ENCODE measurements at regions not wholly inside any gene's neighbourhood (a gene's known extent, or its start where the extent isn't known, plus 50 kb on each side); places are given as distances from the start of the nearest gene placed in this dataset.
A peak's percentile ranks its signal among the peaks of the same experiment; 100 is the strongest.

- no peaks in the 10 kb centered on the region for H3K36me3 ChIP-seq (ENCODE audit: control insufficient read depth in 2 of 3, insufficient read depth in 3 of 3, low read length in 3 of 3)
- no peak for DNase-seq
- intact Hi-C loops (cut with DNase I) = no loop called here
- H3K27me3 ChIP-seq (ENCODE audit: control insufficient read depth, insufficient read depth, low read length) = no peaks in the 10 kb centered on the region
- no peak for TF ChIP-seq CTCF (IDR thresholded peaks at IDR 0.05; ENCODE audit: borderline replicate concordance, extremely low read depth, insufficient read depth)
- no peaks in the 10 kb centered on the region for H3K4me1 ChIP-seq (ENCODE audit: control insufficient read depth in 2 of 3, insufficient read depth in 2 of 3, low read depth in 1 of 3, low read length in 3 of 3)
- no peak overlapping the region for H3K4me3 ChIP-seq (ENCODE audit: low read length in 3 of 3)
- no peak for FAIRE-seq
- no peaks in the 10 kb centered on the region for H3K9me3 ChIP-seq (ENCODE audit: control insufficient read depth in 2 of 3, insufficient read depth in 1 of 3, low read length in 3 of 3)
- no peak overlapping the region for H3K9ac ChIP-seq (ENCODE audit: low read length in 3 of 3)
- H3K27ac ChIP-seq (ENCODE audit: low read depth in 2 of 2, low read length in 2 of 2) = no peak overlapping the region
Observed at GRCh38 chr20:54294094-54294493, 86.2 kb downstream of the PFDN4 start.

- FAIRE-seq = no peak
- Histone ChIP-seq H3K4me3 (ENCODE audit: low read length in 3 of 3) (no peak overlapping the region), H3K9me3 (ENCODE audit: control insufficient read depth in 2 of 3, insufficient read depth in 1 of 3, low read length in 3 of 3) (no peaks in the 10 kb centered on the region), H3K4me1 (ENCODE audit: control insufficient read depth in 2 of 3, insufficient read depth in 2 of 3, low read depth in 1 of 3, low read length in 3 of 3) (no peaks in the 10 kb centered on the region), H3K27me3 (ENCODE audit: control insufficient read depth, insufficient read depth, low read length) (no peaks in the 10 kb centered on the region), H3K36me3 (ENCODE audit: control insufficient read depth in 2 of 3, insufficient read depth in 3 of 3, low read length in 3 of 3) (no peaks in the 10 kb centered on the region), H3K27ac (ENCODE audit: low read depth in 2 of 2, low read length in 2 of 2) (no peak overlapping the region), H3K9ac (ENCODE audit: low read length in 3 of 3) (no peak overlapping the region)
- no peak for TF ChIP-seq CTCF (IDR thresholded peaks at IDR 0.05; ENCODE audit: borderline replicate concordance, extremely low read depth, insufficient read depth)
- intact Hi-C loops (cut with DNase I) = no loop called here
- DNase-seq = no peak
Observed at GRCh38 chr20:54295686-54296085, 87.8 kb downstream of the PFDN4 start.

- Histone ChIP-seq H3K4me3 (ENCODE audit: low read length in 3 of 3) (no peak overlapping the region), H3K9me3 (ENCODE audit: control insufficient read depth in 2 of 3, insufficient read depth in 1 of 3, low read length in 3 of 3) (no peaks in the 10 kb centered on the region), H3K9ac (ENCODE audit: low read length in 3 of 3) (no peak overlapping the region), H3K27me3 (ENCODE audit: control insufficient read depth, insufficient read depth, low read length) (no peaks in the 10 kb centered on the region), H3K27ac (ENCODE audit: low read depth in 2 of 2, low read length in 2 of 2) (no peak overlapping the region), H3K4me1 (ENCODE audit: control insufficient read depth in 2 of 3, insufficient read depth in 2 of 3, low read depth in 1 of 3, low read length in 3 of 3) (no peaks in the 10 kb centered on the region), H3K36me3 (ENCODE audit: control insufficient read depth in 2 of 3, insufficient read depth in 3 of 3, low read length in 3 of 3) (no peaks in the 10 kb centered on the region)
- DNase-seq (peak in 2 of 5 donors; percentile 37 to 84), FAIRE-seq (no peak)
- TF ChIP-seq CTCF (IDR thresholded peaks at IDR 0.05; ENCODE audit: borderline replicate concordance, extremely low read depth, insufficient read depth) = no peak
- intact Hi-C loops (cut with DNase I) = no loop called here
Observed at GRCh38 chr20:54305421-54305820, 97.5 kb downstream of the PFDN4 start.

- Histone ChIP-seq H3K9me3 (ENCODE audit: control insufficient read depth in 2 of 3, insufficient read depth in 1 of 3, low read length in 3 of 3) (no peaks in the 10 kb centered on the region), H3K27ac (ENCODE audit: low read depth in 2 of 2, low read length in 2 of 2) (no peak overlapping the region), H3K9ac (ENCODE audit: low read length in 3 of 3) (no peak overlapping the region), H3K36me3 (ENCODE audit: control insufficient read depth in 2 of 3, insufficient read depth in 3 of 3, low read length in 3 of 3) (no peaks in the 10 kb centered on the region), H3K4me3 (ENCODE audit: low read length in 3 of 3) (no peak overlapping the region), H3K4me1 (ENCODE audit: control insufficient read depth in 2 of 3, insufficient read depth in 2 of 3, low read depth in 1 of 3, low read length in 3 of 3) (no peaks in the 10 kb centered on the region), H3K27me3 (ENCODE audit: control insufficient read depth, insufficient read depth, low read length) (no peaks in the 10 kb centered on the region)
- no peak for TF ChIP-seq CTCF (IDR thresholded peaks at IDR 0.05; ENCODE audit: borderline replicate concordance, extremely low read depth, insufficient read depth)
- no peak for DNase-seq
- intact Hi-C loops (cut with DNase I) = no loop called here
- no peak for FAIRE-seq
Observed at GRCh38 chr20:54306985-54307710, 99.3 kb downstream of the PFDN4 start.
